Germinal center (tissue), 1 donor: ENCODE measurements at regions not wholly inside any gene's neighbourhood (a gene's known extent, or its start where the extent isn't known, plus 50 kb on each side); places are given as distances from the start of the nearest gene placed in this dataset.
"Not testable (repeated sequence)": the region's sequence is repeated elsewhere in the genome, so short reads cannot be mapped to it uniquely, and the experiment has no call there.

Experiments
- DNase-seq: peaks from one replicate; pipeline ENCODE4 v3.0.0; 2012; ENCODE audit warnings: mixed read lengths, low spot score

DNA sequence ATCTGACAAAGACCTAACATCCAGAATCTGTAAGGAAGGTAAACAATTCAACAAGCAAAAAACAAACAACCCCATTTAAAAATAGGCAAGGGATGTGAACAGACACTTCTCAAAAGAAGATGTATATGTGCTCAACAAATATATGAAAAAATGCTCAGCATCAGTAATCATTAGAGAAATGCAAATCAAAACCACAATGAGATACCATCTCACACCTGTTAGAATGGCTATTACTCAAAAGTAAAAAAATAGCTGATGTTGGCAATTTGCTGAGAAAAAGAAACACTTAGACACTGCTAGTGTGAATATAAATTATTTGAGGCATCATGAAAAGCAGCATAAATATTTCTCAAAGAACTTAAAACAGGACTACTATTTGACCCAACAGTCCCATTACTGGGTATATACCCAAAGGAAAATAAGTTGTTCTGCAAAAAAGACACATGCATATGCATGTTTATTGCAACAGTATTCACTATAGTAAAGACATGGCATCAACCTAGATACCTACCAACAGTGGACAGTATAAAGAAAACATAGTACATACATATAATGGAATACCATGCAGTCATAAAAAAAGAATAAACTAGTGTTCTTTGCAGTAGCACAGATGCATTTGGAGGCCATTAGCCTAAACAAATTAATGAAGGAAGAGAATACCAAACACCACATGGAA is 980.1 kb downstream of the KCNMA1 start:
- DNase-seq = no peak

DNA sequence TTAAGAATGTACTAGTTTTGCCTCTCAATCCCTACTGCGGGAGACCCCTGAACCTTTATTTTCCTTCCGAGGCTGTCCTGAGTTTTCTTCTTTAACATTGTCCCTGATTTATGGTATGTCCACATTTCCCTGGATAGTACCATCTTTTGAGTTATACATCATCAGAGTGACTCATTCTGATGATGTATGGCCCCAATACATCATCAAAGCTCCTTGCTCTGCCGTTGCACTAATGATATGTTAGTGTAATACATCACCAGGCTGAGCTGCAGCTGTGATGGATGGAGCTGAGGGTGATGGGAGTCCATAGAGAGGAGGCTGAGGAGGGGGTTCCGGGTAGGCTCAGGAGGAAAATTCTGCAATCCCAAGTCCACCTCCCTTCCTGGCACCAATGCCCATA is 986.5 kb downstream of the KCNMA1 start:
- DNase-seq = no peak

DNA sequence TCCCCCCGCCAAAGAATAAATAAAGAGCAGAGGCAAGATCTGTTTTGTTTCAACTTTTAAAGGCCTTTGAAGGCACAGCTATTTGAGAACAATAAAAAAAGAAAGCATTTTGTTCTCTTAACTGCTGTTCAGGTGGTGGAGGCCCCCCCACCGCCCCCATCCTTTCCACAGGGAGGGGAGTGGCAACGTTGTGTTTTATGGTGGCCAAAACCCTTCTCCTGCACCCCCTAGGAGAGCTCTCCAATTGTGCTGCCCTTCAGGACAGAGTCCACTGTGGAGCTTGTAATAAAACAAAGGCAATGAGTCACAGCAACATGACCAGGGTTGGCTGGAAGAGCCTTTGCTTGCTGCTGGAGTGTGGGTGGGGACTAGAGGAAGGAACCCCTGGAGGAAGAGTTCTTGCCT is 987.9 kb downstream of the KCNMA1 start:
- no peak for DNase-seq

DNA sequence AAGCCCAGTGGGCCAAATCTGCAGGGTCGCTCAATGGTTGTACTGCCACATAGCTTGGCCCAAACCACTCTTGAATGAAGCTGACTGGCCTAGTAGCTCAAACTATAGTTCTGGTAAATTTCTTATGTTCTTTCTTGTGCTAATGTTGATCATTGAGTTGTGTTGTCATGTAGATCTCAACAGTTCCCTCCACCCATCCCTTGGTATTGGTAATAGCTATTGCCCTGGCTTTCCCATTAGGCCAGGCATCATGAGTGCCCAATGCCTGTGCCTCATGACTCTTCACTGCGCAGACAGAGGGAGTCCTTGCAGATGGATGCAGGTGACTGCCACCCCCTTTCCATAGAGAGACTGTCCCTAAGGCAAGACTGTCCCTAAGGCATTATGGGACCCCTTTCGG is 988.4 kb downstream of the KCNMA1 start:
- DNase-seq = no peak

DNA sequence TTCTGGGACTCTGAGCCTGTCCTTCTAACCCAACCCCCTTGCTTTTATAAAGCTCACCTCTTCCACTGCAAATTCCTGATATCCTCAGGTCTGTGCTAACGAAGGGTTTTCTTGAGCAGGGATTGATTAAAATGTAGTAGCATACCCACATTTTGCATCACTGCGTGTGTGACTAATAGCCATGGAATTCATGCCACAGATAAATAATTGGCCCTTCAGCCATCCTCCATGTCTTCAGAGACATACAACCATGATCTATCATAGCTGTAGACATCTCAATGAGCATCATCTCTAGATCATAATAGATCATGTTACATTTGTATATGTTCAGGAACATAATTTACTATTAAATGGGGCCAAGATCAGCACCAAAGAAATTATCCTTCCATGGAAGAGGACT is 990.3 kb downstream of the KCNMA1 start:
- no peak for DNase-seq

DNA sequence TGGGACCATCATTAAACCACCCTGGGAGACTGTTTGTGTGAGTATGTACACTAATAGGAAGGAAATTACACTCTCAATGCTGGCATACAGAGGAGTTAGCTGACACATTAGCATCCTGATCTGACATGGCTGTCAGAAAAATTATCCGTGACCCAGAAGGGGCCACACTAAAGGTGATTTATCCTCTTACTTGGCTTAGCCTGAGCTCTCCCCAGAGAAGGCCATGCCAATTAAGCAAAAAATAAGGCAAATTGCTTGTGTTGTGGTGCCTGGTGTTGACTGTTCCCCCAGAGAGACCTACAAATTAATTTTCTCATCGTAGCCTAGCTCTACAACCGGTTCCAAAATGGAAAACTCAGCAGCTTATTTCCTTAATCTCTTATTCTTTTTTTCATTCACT is 992.3 kb downstream of the KCNMA1 start:
- no peak for DNase-seq

DNA sequence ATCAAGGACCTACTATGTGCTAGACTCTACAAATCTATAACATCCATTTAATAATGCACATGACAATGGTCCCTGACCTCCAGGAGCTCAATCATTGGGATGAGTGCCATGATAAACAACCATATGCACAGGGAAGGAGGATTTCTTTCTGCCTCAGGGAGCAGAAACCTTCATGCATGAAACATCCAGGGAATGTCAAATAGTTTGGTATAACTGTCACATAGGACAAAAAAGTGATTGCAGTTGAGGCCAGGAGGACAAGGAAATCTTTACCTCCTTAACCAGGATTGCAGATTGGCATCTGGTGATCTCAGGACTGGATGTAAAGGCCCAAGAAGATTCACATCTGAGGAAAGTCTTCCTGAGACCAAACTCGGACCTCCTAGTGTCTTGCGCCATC is 993.1 kb downstream of the KCNMA1 start:
- no peak for DNase-seq

DNA sequence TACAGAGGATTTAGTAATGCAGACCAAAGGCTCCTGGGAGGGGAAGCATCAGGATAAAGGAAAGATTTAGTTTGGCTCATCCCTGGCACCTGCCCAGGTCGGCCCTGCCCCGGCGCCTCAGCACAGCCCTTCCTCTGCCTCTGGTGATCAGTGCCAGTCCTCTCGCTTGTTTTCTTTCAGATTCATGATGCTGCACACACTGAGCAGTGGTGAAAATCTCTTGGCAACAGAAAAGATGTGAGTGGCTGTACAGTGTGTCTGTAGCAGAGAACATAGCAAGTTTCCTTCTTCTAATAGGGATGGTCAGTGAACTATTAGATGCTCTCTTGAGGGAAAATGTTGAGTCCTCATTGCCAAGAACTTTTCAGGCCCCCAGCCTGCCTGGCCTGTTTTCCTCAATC is 994.1 kb downstream of the KCNMA1 start:
- no peak for DNase-seq

DNA sequence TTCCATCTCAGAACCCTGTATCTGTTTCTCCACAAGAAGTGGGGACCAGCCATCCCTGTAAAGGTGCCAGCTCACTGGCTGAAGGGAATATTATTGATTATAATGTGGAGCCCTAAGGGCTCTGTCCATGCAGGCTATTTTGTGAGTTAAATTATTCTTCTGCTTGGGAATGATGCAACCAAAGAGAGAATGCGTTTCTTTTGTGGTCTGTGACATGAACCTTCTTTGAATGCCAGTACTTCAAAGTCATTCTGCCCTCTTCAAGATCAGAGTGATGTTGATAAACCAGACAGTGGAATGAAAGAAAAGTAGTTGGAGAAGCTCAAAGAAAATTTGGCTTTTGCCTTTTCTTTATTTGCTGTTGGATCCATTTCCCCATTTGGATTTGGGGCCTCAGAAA is 995.2 kb downstream of the KCNMA1 start:
- no peak for DNase-seq

DNA sequence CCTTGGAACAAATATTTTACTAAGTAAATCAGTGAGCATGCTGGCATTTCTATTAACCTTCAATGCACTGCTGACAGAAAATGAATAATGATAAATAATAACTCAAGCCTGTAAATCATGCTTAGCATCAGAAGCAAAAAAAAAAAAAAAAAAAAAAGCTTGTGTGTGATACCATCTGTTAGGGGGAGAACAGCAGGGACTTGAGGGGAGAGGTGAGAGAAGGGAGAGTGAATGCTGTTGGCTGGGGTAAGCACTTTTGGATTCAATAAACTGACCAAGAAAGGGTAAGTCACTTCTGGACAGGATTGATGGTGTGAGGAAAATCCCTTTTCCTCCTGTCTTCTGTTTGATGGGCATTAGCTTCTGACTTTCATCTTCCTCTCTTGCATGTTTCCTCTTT is 996.4 kb downstream of the KCNMA1 start:
- DNase-seq = no peak

DNA sequence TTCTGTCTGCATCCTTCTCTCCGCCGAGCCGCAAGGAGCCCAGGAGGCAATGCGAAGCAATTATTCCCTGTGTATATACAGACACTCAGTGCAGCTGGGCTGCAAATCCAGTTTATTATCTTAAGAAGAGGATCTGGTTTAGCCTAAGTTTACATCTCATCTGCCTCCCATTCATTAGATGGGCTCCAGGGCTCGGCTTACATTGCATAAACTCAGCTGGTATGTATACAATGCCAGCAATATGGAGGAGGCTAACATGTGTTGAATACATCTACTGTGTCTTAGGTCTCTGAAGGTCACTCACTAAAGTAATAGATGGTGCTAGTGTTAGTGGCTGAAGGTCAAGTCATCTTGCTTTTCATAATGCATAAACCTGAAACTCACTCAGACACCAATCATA is 996.8 kb downstream of the KCNMA1 start:
- no peak for DNase-seq

DNA sequence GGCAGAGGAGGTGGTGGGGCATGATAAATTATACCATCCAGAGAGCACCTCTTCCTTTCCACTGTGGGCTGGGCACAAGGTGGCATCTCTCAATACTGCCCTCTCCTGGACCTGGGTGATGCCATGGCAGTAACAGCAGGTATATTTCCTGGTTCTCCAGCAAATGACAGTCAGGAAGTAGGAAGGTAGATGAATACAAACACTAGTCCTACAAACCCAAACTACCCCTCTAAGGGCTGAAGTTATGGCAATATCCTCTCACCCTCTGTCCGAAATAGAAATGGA is 1004.9 kb downstream of the KCNMA1 start:
- peak; percentile 51 for DNase-seq

DNA sequence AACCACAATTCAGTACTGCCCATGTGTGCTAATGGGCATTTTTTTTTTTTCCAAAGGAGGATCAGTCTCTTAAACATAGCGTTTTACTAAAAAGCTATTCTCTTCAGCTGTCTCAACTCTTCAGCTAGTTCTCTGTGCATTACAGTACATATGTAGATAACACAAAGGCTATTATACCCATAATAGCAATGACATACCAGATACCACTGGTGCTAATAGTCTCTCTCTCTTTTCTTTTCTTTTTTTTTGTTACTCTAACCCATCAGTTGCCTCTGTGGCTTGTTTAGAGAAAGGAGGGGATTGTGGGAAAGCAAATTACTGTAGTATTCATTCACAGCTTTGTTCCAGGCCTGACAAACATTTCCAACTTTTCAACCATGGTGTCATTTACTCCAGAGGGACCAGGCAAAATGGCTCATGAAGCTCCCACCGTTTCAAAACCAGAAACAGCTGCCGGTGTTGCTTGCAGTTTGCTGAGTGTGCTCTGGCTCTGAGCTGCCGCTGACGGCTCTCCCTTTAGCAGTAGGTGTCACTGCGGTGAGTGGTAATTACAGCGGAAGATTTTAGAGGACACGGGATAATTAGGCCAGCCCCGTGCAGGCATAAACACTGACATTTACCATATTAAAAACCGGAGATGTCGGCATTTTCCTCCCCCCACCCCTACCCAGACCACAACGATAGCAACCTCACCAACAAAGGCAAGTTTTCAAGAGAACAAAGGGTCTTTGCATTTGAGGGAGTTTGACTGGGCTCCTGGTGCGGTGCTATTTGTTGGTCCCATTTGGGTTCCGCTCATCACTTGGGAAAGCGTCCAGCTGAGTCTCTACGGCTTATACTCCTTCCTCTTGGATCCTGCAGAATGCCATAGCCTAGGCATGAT is 1005.5 kb downstream of the KCNMA1 start:
- no peak for DNase-seq

DNA sequence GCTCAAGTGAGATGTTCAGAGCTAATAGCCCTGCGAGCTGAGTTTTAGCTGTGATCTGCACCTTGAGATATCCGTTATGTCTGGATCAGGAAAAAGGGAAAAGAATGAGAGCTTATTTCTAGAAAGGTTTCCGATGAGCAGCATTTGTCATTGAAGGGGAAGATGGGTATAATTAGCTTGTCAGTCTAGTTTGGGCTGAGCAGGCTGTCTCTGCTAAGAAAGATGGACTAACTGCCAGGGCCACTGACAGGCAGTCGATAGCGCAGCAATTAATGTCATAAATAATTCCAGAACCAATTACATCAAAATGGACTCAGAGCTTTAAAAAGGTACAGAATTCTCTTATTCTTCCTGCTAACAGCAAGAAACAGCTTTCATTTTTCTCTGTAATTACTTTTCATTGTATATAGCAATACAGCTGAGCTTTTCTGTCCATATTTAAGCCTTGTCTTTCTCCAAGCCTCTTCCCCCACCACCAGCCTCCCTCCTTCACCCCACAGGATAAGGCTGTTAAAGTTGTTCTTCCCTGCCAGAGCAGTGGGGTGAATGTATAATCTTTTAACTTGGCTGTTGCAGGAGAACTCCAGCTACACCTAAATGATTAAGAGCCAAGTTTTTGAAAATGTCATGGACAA is 1006.5 kb downstream of the KCNMA1 start:
- DNase-seq = no peak

DNA sequence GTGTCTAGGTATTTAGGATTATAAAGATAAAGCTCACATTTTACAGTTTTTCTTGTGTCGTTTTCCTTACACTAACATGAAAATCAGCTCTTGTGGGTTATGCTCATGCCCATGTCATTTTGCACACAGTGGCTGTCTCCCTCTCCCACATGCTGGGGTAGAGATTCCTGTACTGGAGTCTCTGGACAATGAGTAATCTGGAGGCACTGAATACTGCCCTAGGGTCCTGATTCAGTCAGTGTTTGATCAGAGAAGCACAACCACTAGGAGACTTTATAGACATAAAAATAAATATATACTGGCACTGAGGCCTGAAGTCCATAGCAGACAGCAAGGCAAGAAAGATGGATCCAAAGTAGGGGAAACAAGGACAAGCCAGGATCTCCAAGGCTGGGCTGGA is 1008.8 kb downstream of the KCNMA1 start:
- no peak for DNase-seq

DNA sequence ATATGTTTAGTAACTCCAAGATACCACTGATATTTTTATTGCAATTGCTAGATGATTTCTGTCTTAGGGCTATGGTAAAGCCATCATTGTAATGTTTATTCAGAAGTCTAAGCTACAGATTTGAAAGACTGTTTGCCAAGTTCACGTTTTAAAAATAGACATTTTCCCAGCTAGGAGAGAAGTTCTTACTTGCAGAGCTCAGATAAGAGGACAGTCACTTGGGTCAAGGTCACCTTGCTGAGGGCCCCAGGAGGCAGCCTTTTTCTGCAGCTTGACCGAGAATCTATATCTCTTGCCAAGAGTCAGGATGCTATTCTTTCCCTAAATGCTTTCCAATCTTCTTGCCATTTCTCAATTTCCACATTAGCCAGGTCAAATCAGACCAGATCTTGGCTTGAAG is 1011.2 kb downstream of the KCNMA1 start:
- no peak for DNase-seq

DNA sequence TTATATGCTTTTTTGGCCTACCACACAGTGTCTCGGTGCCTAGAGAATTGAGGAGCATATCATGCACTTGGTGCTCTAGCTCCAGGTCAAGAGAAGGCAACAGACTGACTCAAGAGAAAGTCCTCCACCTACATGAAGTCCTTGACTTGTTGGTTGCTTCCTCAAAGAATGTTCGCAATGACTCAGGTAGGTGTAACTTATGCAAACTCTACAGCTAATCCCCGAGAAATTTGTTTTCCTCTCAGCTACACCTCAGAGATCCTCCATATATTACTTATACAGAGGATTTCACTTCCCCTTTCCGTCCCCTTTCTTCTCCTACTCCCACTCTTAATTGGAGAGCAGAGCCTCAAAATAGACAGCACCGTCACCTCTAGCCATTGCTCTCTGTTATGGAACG is 1013.1 kb downstream of the KCNMA1 start:
- DNase-seq = peak; percentile 36

DNA sequence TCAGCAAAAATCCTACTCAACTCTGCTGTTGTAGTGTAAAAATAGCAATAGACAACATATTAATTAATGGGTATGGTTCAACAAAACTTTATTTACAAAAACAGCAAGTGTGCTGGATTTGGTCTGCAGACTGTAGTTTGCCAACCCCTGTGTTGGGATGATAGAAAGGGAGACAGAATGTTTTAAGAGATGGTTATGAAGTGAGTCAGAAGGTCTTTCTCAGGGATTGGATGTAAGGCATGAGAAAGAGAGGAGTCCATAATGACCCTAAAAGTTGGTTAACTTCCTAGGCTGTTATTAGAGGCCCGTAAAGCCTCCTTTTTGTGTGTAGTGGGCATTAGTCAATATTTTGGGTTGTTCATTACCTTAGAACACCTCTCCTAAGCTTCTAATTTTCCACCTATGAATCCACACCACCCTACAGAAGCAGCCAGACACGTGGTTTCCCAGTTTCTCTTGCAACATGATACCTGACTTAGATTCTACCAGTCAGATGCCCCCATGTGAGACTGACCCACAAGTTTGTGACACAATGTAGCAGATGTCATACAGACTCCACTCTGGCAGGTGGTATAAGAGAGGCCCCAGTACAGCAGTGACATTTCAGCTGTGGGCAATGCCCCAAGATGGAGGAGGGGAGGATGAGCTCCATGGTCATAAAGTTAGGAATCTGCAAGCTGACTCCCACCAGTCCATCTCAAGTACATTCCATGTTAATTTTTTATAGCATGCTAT is 1015.6 kb downstream of the KCNMA1 start:
- DNase-seq = no peak

DNA sequence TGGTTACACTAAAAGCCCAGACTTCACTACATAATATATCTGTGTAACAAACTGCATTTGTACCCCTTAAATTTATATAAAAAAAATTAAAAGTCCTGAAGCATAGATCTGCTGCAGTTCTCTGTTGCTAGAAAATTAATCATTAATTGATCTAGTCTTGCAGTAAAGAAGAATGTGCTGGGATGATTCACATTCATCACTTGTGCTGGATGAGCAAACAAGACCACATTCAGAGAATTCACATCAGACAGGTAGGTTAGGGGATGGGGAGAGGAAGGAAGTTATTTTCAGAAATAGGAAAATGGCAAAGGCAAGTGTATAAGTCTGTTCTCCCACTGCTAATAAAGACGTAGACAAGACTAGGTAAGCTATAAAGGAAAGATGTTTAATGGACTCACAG is 1019.0 kb downstream of the KCNMA1 start:
- no peak for DNase-seq

DNA sequence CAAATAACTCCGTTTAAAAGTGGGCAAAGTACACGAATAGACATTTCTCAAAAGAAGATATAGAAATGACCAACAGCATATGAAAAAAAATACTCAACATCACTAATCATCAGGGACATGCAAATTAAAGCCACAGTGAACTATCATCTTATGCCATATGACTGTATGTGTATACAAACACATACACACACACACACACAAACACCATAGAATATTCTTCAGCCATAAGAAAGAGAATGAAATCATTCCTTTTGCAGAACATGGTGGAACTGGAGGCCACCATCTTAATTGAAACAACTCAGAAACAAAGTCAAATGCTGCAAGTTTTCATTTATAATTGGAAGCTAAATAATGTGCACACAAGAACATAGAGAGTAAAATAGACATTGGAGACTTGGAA is 1019.4 kb downstream of the KCNMA1 start:
- no peak for DNase-seq

DNA sequence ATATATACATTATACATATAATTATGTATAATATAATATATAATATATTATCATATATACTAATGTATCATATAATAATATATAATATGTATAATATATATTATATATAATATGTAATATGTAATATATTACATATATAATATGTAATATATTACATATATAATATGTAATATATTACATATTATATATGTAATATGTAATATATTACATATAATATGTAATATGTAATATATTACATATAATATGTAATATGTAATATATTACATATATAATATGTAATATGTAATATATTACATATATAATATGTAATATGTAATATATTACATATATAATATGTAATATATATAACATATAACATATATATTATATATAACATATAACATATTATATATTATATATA is 1020.9 kb downstream of the KCNMA1 start:
- not testable (repeated sequence) for DNase-seq

DNA sequence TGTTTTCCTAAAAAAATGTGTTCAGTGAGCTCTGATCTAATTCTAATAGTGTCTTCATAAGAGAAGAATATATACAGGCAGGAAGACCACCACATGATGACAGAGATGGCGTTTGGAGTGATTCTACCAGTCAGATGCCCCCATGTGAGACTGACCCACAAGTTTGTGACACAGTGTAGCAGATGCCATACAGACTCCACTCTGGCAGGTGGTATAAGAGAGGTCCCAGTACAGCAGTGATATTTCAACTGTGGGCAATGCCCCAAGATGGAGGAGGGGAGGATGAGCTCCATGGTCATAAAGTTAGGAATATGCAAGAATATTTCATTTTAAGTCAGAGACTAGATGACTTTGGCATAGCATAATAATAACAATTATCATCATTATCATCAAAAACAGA is 1022.6 kb downstream of the KCNMA1 start:
- DNase-seq = no peak
